IMR-90 (cell line): ENCODE measurements at regions not wholly inside any gene's neighbourhood (a gene's known extent, or its start where the extent isn't known, plus 50 kb on each side); places are given as distances from the start of the nearest gene placed in this dataset.

Experiments used
- ATAC-seq: fragments of 200-7000 bp; cut with Tn5 transposase; 2 replicates; pipeline ENCODE4 v1.9.1; 2020; ENCODE audit warnings: low read depth, mild to moderate bottlenecking, moderate library complexity
- BruUV-seq: library from RNA; stranded (reverse); fragments of 400-500 nt; replicated peaks from 2 replicates; lab custom pipeline; 2021; lab: Mats Ljungman, UMichigan
- CTCF ChIA-PET: fragments of 300-600 bp; formaldehyde crosslinking; extraction: SDS; loops from one replicate; lab custom pipeline; 2021; ENCODE audit warnings: antibody characterized with exemption; lab: Yijun Ruan, JAX
- POLR2A ChIA-PET: fragments of 300-600 bp; sonication (Branson Sonifier 250); formaldehyde crosslinking; loops from one replicate; lab custom pipeline; 2022; ENCODE audit warnings: antibody characterized with exemption; ENCODE audit not compliant: unreplicated experiment; lab: Charles Lee
- DNase-seq: peaks from one replicate; pipeline ENCODE4 v3.0.0; 2013
- H2AFZ ChIP-seq: replicated peaks from 2 replicates; pipeline ENCODE3; 2013; ENCODE audit warnings: low read length, mild to moderate bottlenecking; ENCODE audit not compliant: poor library complexity
- H2AK5ac ChIP-seq: 2 replicates; pipeline ENCODE4 v1.6.1; 2013; ENCODE audit warnings: low read depth, low read length, inconsistent platforms
- H2AK9ac ChIP-seq: replicated peaks from 2 replicates; pipeline ENCODE3; 2013; ENCODE audit warnings: mild to moderate bottlenecking, low read depth, low read length, moderate library complexity; ENCODE audit not compliant: poor library complexity
- H2BK120ac ChIP-seq: 2 replicates; pipeline ENCODE4 v1.6.1; 2013; ENCODE audit warnings: low read depth, low read length, inconsistent platforms
- H2BK15ac ChIP-seq: 3 replicates; pipeline ENCODE4 v1.6.1; 2013; ENCODE audit warnings: low read depth, low read length, inconsistent platforms
- H2BK20ac ChIP-seq: 2 replicates; pipeline ENCODE4 v1.6.1; 2013; ENCODE audit warnings: low read depth, mild to moderate bottlenecking, inconsistent platforms, low read length, moderate library complexity
- H2BK5ac ChIP-seq: 2 replicates; pipeline ENCODE4 v1.6.1; 2013; ENCODE audit warnings: mild to moderate bottlenecking, low read depth, low read length, inconsistent platforms; ENCODE audit not compliant: poor library complexity, severe bottlenecking
- H3K14ac ChIP-seq: replicated peaks from 2 replicates; pipeline ENCODE4 v1.6.1; 2013; ENCODE audit warnings: low read depth, low read length, inconsistent platforms
- H3K18ac ChIP-seq: 2 replicates; pipeline ENCODE4 v1.6.1; 2013; ENCODE audit warnings: low read depth, low read length, control low read depth
- H3K23ac ChIP-seq: 2 replicates; pipeline ENCODE4 v1.6.1; 2013; ENCODE audit warnings: low read depth, low read length, inconsistent platforms
- H3K27ac ChIP-seq: 2 replicates; pipeline ENCODE4 v1.5.1; 2013; ENCODE audit warnings: mild to moderate bottlenecking, control low read depth, low read length; ENCODE audit not compliant: insufficient read depth
- H3K27me3 ChIP-seq: 2 replicates; pipeline ENCODE4 v1.6.1; 2013; ENCODE audit warnings: low read length; ENCODE audit not compliant: control insufficient read depth, insufficient read depth
- H3K36me3 ChIP-seq: 2 replicates; pipeline ENCODE4 v1.6.1; 2013; ENCODE audit warnings: low read length, mixed read lengths; ENCODE audit not compliant: control insufficient read depth, insufficient read depth
- H3K4ac ChIP-seq: 2 replicates; pipeline ENCODE4 v1.6.1; 2013; ENCODE audit warnings: low read depth, low read length, inconsistent platforms
- H3K4me1 ChIP-seq: 2 replicates; pipeline ENCODE4 v1.6.1; 2013; ENCODE audit warnings: low read length, mixed read lengths; ENCODE audit not compliant: control insufficient read depth, insufficient read depth
- H3K4me2 ChIP-seq: 2 replicates; pipeline ENCODE4 v1.6.1; 2013; ENCODE audit warnings: low read depth, mild to moderate bottlenecking, control low read depth, low read length, moderate library complexity
- H3K4me3 ChIP-seq: 2 replicates; pipeline ENCODE4 v1.5.1; 2013; ENCODE audit warnings: low read depth, mild to moderate bottlenecking, control low read depth, low read length, moderate library complexity; ENCODE audit not compliant: insufficient read depth
- H3K56ac ChIP-seq: 2 replicates; pipeline ENCODE4 v1.6.1; 2013; ENCODE audit warnings: low read length, inconsistent platforms; ENCODE audit not compliant: insufficient read depth; ENCODE audit errors: extremely low read depth
- H3K79me1 ChIP-seq, 2 experiments: 2 replicates each; pipeline ENCODE4 v1.6.1; 2013; ENCODE audit warnings: low read length in 2 of 2, inconsistent platforms in 1 of 2, low read depth in 1 of 2
- H3K9ac ChIP-seq: 2 replicates; pipeline ENCODE4 v1.6.1; 2013; ENCODE audit warnings: low read depth, low read length, control low read depth
- H3K9me1 ChIP-seq: 2 replicates; pipeline ENCODE4 v1.6.1; 2013; ENCODE audit warnings: low read length, inconsistent platforms; ENCODE audit not compliant: insufficient read depth
- H3K9me3 ChIP-seq: 2 replicates; pipeline ENCODE4 v1.6.1; 2013; ENCODE audit warnings: low read length; ENCODE audit not compliant: control insufficient read depth, insufficient read depth
- H4K20me1 ChIP-seq: 2 replicates; pipeline ENCODE4 v1.6.1; 2013; ENCODE audit warnings: low read length, inconsistent platforms; ENCODE audit not compliant: insufficient read depth
- H4K5ac ChIP-seq: 2 replicates; pipeline ENCODE4 v1.6.1; 2013; ENCODE audit warnings: mild to moderate bottlenecking, low read depth, low read length, control low read depth
- H4K8ac ChIP-seq, 2 experiments: 2 replicates each; pipeline ENCODE4 v1.6.1; 2013; ENCODE audit warnings: low read depth in 2 of 2, low read length in 2 of 2, control low read depth in 1 of 2, inconsistent platforms in 1 of 2
- H4K91ac ChIP-seq: 2 replicates; pipeline ENCODE4 v1.6.1; 2013; ENCODE audit warnings: low read depth, low read length, inconsistent platforms; ENCODE audit not compliant: insufficient read depth
- BHLHE40 ChIP-seq: fragments of 150-350 bp; IDR thresholded peaks from 2 replicates; pipeline ENCODE4 v1.6.1; 2016; ENCODE audit warnings: mild to moderate bottlenecking, low read depth, low read length
- CEBPB ChIP-seq: IDR thresholded peaks from 2 replicates; pipeline ENCODE4 v1.6.1; 2012; ENCODE audit warnings: low read depth, low read length, improper control_type of control experiment
- CHD1 ChIP-seq: IDR thresholded peaks from 2 replicates; pipeline ENCODE4 v1.6.1; 2012; ENCODE audit warnings: low read depth, low read length, improper control_type of control experiment
- CTCF ChIP-seq: conservative IDR thresholded peaks from 2 replicates; pipeline ENCODE4 v1.5.1; 2012; ENCODE audit warnings: mild to moderate bottlenecking, low read depth, low read length, improper control_type of control experiment
- ELK1 ChIP-seq: fragments of 150-350 bp; IDR thresholded peaks from 2 replicates; pipeline ENCODE4 v1.6.1; 2016; ENCODE audit warnings: low read depth, mild to moderate bottlenecking, low read length, moderate library complexity, borderline replicate concordance
- FOS ChIP-seq: fragments of 150-350 bp; IDR thresholded peaks from 2 replicates; pipeline ENCODE4 v1.6.1; 2016; ENCODE audit warnings: low read depth, low read length
- MAFK ChIP-seq: IDR thresholded peaks from 2 replicates; pipeline ENCODE4 v1.6.1; 2012; ENCODE audit warnings: low read depth, low read length, improper control_type of control experiment
- MAZ ChIP-seq: IDR thresholded peaks from 2 replicates; pipeline ENCODE4 v1.6.1; 2012; ENCODE audit warnings: low read depth, mild to moderate bottlenecking, low read length, improper control_type of control experiment, moderate library complexity, borderline replicate concordance
- MXI1 ChIP-seq: IDR thresholded peaks from 2 replicates; pipeline ENCODE4 v1.6.1; 2012; ENCODE audit warnings: low read depth, mild to moderate bottlenecking, low read length, moderate library complexity, borderline replicate concordance
- NFE2L2 ChIP-seq: fragments of 150-350 bp; IDR thresholded peaks from 2 replicates; pipeline ENCODE4 v1.6.1; 2016; ENCODE audit warnings: low read depth, mild to moderate bottlenecking, low read length
- POLR2A ChIP-seq: IDR thresholded peaks from 2 replicates; pipeline ENCODE4 v1.6.1; 2012; ENCODE audit warnings: mild to moderate bottlenecking, low read depth, low read length
- RAD21 ChIP-seq: IDR thresholded peaks from 2 replicates; pipeline ENCODE4 v1.6.1; 2012; ENCODE audit warnings: low read length, improper control_type of control experiment
- RCOR1 ChIP-seq: IDR thresholded peaks from 2 replicates; pipeline ENCODE4 v1.6.1; 2012; ENCODE audit warnings: mild to moderate bottlenecking, low read length, improper control_type of control experiment; ENCODE audit not compliant: insufficient replicate concordance
- SMC3 ChIP-seq: fragments of 150-350 bp; IDR thresholded peaks from 2 replicates; pipeline ENCODE4 v1.6.1; 2016; ENCODE audit warnings: low read depth, mild to moderate bottlenecking, antibody characterized with exemption, low read length, moderate library complexity
- WGBS, 2 experiments: methylation state at CpG; one replicate each; pipeline versions ENCODE4 v1.1.5 to v1.1.7; 2013; ENCODE audit warnings: missing lambda C conversion rate in 2 of 2; ENCODE audit not compliant: insufficient read length in 1 of 2; ENCODE audit errors: extremely low coverage in 2 of 2; 5-methylcytosine and 5-hydroxymethylcytosine counted together
- dilution Hi-C: fragments of 300-500 bp; cut with HindIII; formaldehyde crosslinking; loops from one replicate; pipeline ENCODE4 v1.14.3; 2018; ENCODE audit warnings: low sequenced_read_pairs; ENCODE audit not compliant: unreplicated experiment
- in situ Hi-C: fragments of 300-500 bp; cut with MboI; formaldehyde crosslinking; loops from 3 replicates; pipeline ENCODE4 v1.14.3; 2019; ENCODE audit warnings: low sequenced_read_pairs, inconsistent platforms, mixed read lengths
- intact Hi-C: fragments of 100-400 bp; cut with micrococcal nuclease; formaldehyde crosslinking; loops from 2 replicates; pipeline ENCODE4 v1.10.0; 2022

- POLR2A ChIA-PET: no interaction called here
Observed at GRCh38 chr13:40875583-40875982, 86.2 kb downstream of the SLC25A15 start.

More at GRCh38 chr13:40875583-40875982, 86.2 kb downstream of the SLC25A15 start:
- no peaks in the 10 kb centered on the region for H3K79me1 ChIP-seq
- no peaks in the 10 kb centered on the region for H3K4me1 ChIP-seq
- H3K9me3 ChIP-seq: peaks cover 33% of the 10 kb centered on the region
- no peak overlapping the region for H3K9ac ChIP-seq
- no peaks in the 10 kb centered on the region for H3K27me3 ChIP-seq
- H4K20me1 ChIP-seq: no peaks in the 10 kb centered on the region
- in situ Hi-C loops (no loop called here), intact Hi-C loops (no loop called here), dilution Hi-C loops (no loop called here)
- H3K27ac ChIP-seq: no peak overlapping the region
- H3K9me1 ChIP-seq: no peaks in the 10 kb centered on the region
- no peak overlapping the region for H2AFZ ChIP-seq
- H3K4ac ChIP-seq: no peak overlapping the region
- H4K91ac ChIP-seq: no peak overlapping the region
- no TSS peak for BruUV-seq
- DNase-seq: no peak
- no peak overlapping the region for H3K23ac ChIP-seq
- no peak overlapping the region for H3K14ac ChIP-seq
- no peak overlapping the region for H4K5ac ChIP-seq
- H2BK15ac ChIP-seq: no peak overlapping the region
- ATAC-seq: no peak
- H3K4me2 ChIP-seq: no peak overlapping the region
- no peak overlapping the region for H3K18ac ChIP-seq
- no peak overlapping the region for H2BK120ac ChIP-seq
- CTCF ChIA-PET: interaction anchor here (0.7 kb wide), 1 partner anchor 21 kb away, joined by 3 read pairs; no protein-coding TSS in a partner anchor
- H4K8ac ChIP-seq: no peak overlapping the region
- no peak overlapping the region for H2AK5ac ChIP-seq
- 67% methylated on average over 1 of the region's 6 CpGs; no CpG with 5 or more reads in 1 of the 2 experiments for WGBS, 2 experiments
- peaks cover 7% of the 10 kb centered on the region for H3K36me3 ChIP-seq
- no peak overlapping the region for H2BK5ac ChIP-seq
- H2BK20ac ChIP-seq: no peak overlapping the region
- no peak overlapping the region for H2AK9ac ChIP-seq
- no peak overlapping the region for H3K56ac ChIP-seq
- TF ChIP-seq ELK1 (no peak), NFE2L2 (no peak), MAFK (no peak), POLR2A (no peak), CHD1 (no peak), RCOR1 (no peak), MAZ (no peak), CEBPB (no peak), SMC3 (no peak), MXI1 (no peak), FOS (no peak), BHLHE40 (no peak), CTCF (no peak), RAD21 (no peak)
- H3K4me3 ChIP-seq: no peak overlapping the region
